Neural cell (in vitro differentiated cells): ENCODE measurements at regions not wholly inside any gene's neighbourhood (a gene's known extent, or its start where the extent isn't known, plus 50 kb on each side); places are given as distances from the start of the nearest gene placed in this dataset.

Source experiments
- H2AFZ ChIP-seq: fragments of 200-600, 300-800 bp; sonication (generic), shearing (Covaris generic); 2 replicates; pipeline ENCODE4 v1.6.0; 2014; ENCODE audit warnings: low read depth, mild to moderate bottlenecking, antibody characterized with exemption, low read length, moderate library complexity
- H3F3A ChIP-seq: fragments of 200-600 bp; shearing (Covaris generic); 2 replicates; pipeline ENCODE4 v1.6.1; 2016; ENCODE audit warnings: mild to moderate bottlenecking, moderate library complexity, mixed read lengths, antibody characterized with exemption, low read length; ENCODE audit not compliant: insufficient read depth, poor library complexity, severe bottlenecking
- H3K27ac ChIP-seq: fragments of 200-600, 300-800 bp; sonication (generic), shearing (Covaris generic); 2 replicates; pipeline ENCODE4 v1.5.1; 2014; ENCODE audit warnings: mild to moderate bottlenecking, low read length, moderate library complexity
- H3K27me3 ChIP-seq: fragments of 300-800, 200-600 bp; sonication (generic), shearing (Covaris generic); 2 replicates; pipeline ENCODE4 v1.6.0; 2014; ENCODE audit warnings: mild to moderate bottlenecking, low read depth, low read length, moderate library complexity; ENCODE audit not compliant: insufficient read depth
- H3K36me3 ChIP-seq: fragments of 300-800, 200-600 bp; sonication (generic), shearing (Covaris generic); 2 replicates; pipeline ENCODE4 v1.5.1; 2014; ENCODE audit warnings: mild to moderate bottlenecking, antibody characterized with exemption, low read length, moderate library complexity; ENCODE audit not compliant: insufficient read depth
- H3K4me2 ChIP-seq: fragments of 300-800, 200-600 bp; sonication (generic), shearing (Covaris generic); 2 replicates; pipeline ENCODE4 v1.6.0; 2014; ENCODE audit warnings: mild to moderate bottlenecking, low read length
- H3K4me3 ChIP-seq: fragments of 300-800, 200-600 bp; sonication (generic), shearing (Covaris generic); 2 replicates; pipeline ENCODE4 v1.5.1; 2014; ENCODE audit warnings: mild to moderate bottlenecking, low read length, moderate library complexity
- H3K79me2 ChIP-seq: fragments of 200-600 bp; shearing (Covaris generic); replicated peaks from 2 replicates; pipeline ENCODE4 v1.6.0; 2014; ENCODE audit warnings: mild to moderate bottlenecking, low read length, moderate library complexity; ENCODE audit not compliant: insufficient read depth
- H3K9ac ChIP-seq: fragments of 300-800, 200-600 bp; sonication (generic), shearing (Covaris generic); 2 replicates; pipeline ENCODE4 v1.6.1; 2016; ENCODE audit warnings: mild to moderate bottlenecking, low read length, mixed read lengths
- H3K9me2 ChIP-seq: fragments of 200-600 bp; shearing (Covaris generic); 2 replicates; pipeline ENCODE4 v1.6.1; 2016; ENCODE audit warnings: mild to moderate bottlenecking, low read length, mixed read lengths; ENCODE audit not compliant: insufficient read depth
- H3K9me3 ChIP-seq: fragments of 200-600, 300-800 bp; sonication (generic), shearing (Covaris generic); 2 replicates; pipeline ENCODE4 v1.6.1; 2016; ENCODE audit warnings: mild to moderate bottlenecking, mixed run types, low read length, moderate library complexity, mixed read lengths
- H4K20me1 ChIP-seq: fragments of 200-600 bp; shearing (Covaris generic); 2 replicates; pipeline ENCODE4 v1.6.1; 2016; ENCODE audit warnings: mild to moderate bottlenecking, mixed run types; ENCODE audit not compliant: insufficient read depth
- CTCF ChIP-seq: fragments of 450-650 bp; IDR thresholded peaks from 2 replicates; pipeline ENCODE4 v1.5.1; 2014; ENCODE audit warnings: antibody characterized with exemption, mild to moderate bottlenecking, moderate library complexity; ENCODE audit not compliant: poor library complexity, severe bottlenecking
- EP300 ChIP-seq: fragments of 450-650 bp; conservative IDR thresholded peaks from 2 replicates; pipeline ENCODE4 v1.6.1; 2014; ENCODE audit warnings: antibody characterized with exemption, mild to moderate bottlenecking, moderate library complexity; ENCODE audit not compliant: poor library complexity, severe bottlenecking
- EZH2 ChIP-seq: fragments of 200-600, 300-800 bp; shearing (Covaris generic), sonication (generic); IDR thresholded peaks from 2 replicates; pipeline ENCODE4 v1.6.1; 2014; ENCODE audit warnings: antibody characterized with exemption, low read length, borderline replicate concordance, mild to moderate bottlenecking; ENCODE audit not compliant: insufficient read depth, poor library complexity, severe bottlenecking
- MXI1 ChIP-seq: fragments of 450-650 bp; conservative IDR thresholded peaks from 2 replicates; pipeline ENCODE4 v1.6.1; 2014; ENCODE audit warnings: antibody characterized with exemption, mild to moderate bottlenecking; ENCODE audit not compliant: poor library complexity, severe bottlenecking
- POLR2AphosphoS5 ChIP-seq: IDR thresholded peaks from 2 replicates; pipeline ENCODE4 v1.6.1; 2012
- RAD21 ChIP-seq: fragments of 450-650 bp; conservative IDR thresholded peaks from 2 replicates; pipeline ENCODE4 v1.6.1; 2014; ENCODE audit warnings: antibody characterized with exemption, mild to moderate bottlenecking, moderate library complexity
- SMC3 ChIP-seq: fragments of 450-650 bp; conservative IDR thresholded peaks from 2 replicates; pipeline ENCODE4 v1.6.1; 2014; ENCODE audit warnings: antibody characterized with exemption, mild to moderate bottlenecking, moderate library complexity; ENCODE audit not compliant: poor library complexity
- TAF1 ChIP-seq: IDR thresholded peaks from 2 replicates; pipeline ENCODE4 v1.6.1; 2012; ENCODE audit warnings: low read depth
- TF ChIP-seq, protein P1 (sequence below): IDR thresholded peaks from 2 replicates; pipeline ENCODE4 v1.6.1; 2012; ENCODE audit warnings: borderline replicate concordance

DNA sequence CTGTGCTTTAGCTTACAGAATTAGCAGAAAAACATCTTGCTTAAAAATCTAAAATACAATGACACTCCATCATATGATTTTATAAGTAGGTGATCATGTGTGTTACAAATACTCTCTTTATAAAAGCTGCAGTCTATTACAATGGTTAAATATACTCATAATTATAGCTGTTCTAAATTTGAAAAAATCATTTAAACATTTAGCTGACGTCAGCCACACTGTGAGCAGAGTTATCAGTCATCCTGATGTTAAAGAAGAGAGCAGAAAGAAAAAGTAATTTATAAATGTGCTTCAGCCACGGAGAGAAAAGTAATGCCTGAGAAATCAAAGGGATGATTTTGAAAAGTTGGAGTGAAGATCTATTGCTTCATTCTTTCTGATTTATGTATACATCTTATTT, 1325.9 kb upstream of the B3GALT2 start:
- H3K4me3 ChIP-seq: no peak overlapping the region

DNA sequence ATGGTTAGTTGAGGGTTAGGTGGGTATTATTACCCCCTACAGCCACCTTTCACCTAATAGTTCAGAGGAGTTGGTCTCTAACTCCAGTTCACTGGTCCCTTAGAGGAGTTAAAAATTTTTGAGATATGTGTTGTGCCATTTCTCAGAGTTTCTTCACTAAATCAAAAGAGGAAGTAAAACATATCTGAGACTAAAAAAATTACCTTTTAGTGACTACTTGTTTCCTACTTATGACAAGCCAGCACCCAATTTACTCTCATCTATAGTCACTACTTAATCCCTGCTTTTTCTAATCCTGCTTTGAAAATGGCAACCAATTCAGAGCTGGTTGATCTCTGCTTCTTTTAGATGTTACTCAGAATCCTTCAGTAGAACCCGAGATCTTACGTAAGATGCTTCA, 1316.8 kb upstream of the B3GALT2 start:
- Histone ChIP-seq H3K36me3 (no peaks in the 10 kb centered on the region), H3K9ac (no peak overlapping the region), H3K9me3 (no peaks in the 10 kb centered on the region), H3K4me2 (no peak overlapping the region), H3K9me2 (no peaks in the 10 kb centered on the region), H4K20me1 (no peaks in the 10 kb centered on the region), H2AFZ (no peak overlapping the region), H3K4me3 (no peak overlapping the region), H3F3A (no peaks in the 10 kb centered on the region), H3K27me3 (no peaks in the 10 kb centered on the region), H3K27ac (no peak overlapping the region), H3K79me2 (no peaks in the 10 kb centered on the region)
- TF ChIP-seq, protein P1, sequence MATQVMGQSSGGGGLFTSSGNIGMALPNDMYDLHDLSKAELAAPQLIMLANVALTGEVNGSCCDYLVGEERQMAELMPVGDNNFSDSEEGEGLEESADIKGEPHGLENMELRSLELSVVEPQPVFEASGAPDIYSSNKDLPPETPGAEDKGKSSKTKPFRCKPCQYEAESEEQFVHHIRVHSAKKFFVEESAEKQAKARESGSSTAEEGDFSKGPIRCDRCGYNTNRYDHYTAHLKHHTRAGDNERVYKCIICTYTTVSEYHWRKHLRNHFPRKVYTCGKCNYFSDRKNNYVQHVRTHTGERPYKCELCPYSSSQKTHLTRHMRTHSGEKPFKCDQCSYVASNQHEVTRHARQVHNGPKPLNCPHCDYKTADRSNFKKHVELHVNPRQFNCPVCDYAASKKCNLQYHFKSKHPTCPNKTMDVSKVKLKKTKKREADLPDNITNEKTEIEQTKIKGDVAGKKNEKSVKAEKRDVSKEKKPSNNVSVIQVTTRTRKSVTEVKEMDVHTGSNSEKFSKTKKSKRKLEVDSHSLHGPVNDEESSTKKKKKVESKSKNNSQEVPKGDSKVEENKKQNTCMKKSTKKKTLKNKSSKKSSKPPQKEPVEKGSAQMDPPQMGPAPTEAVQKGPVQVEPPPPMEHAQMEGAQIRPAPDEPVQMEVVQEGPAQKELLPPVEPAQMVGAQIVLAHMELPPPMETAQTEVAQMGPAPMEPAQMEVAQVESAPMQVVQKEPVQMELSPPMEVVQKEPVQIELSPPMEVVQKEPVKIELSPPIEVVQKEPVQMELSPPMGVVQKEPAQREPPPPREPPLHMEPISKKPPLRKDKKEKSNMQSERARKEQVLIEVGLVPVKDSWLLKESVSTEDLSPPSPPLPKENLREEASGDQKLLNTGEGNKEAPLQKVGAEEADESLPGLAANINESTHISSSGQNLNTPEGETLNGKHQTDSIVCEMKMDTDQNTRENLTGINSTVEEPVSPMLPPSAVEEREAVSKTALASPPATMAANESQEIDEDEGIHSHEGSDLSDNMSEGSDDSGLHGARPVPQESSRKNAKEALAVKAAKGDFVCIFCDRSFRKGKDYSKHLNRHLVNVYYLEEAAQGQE: no peak
- TF ChIP-seq POLR2AphosphoS5 (no peak), TAF1 (no peak), RAD21 (no peak), EP300 (no peak), SMC3 (no peak), EZH2 (no peak), CTCF (no peak), MXI1 (no peak)

More for the DNA sequence above, 1325.9 kb upstream of the B3GALT2 start:
- no peak overlapping the region for H3K9ac ChIP-seq
- no peaks in the 10 kb centered on the region for H3K79me2 ChIP-seq
- H2AFZ ChIP-seq: no peak overlapping the region
- H3K36me3 ChIP-seq: no peaks in the 10 kb centered on the region
- no peak overlapping the region for H3K27ac ChIP-seq
- no peaks in the 10 kb centered on the region for H3K27me3 ChIP-seq
- H3F3A ChIP-seq: no peaks in the 10 kb centered on the region
- H3K4me2 ChIP-seq: no peak overlapping the region
- TF ChIP-seq MXI1 (no peak), RAD21 (no peak), CTCF (no peak), POLR2AphosphoS5 (no peak), EP300 (peak; percentile 7), EZH2 (no peak)
- H3K9me2 ChIP-seq: no peaks in the 10 kb centered on the region
- H3K9me3 ChIP-seq: peaks cover 3% of the 10 kb centered on the region
- no peaks in the 10 kb centered on the region for H4K20me1 ChIP-seq
